GM18511 (cell line): ENCODE measurements at regions not wholly inside any gene's neighbourhood (a gene's known extent, or its start where the extent isn't known, plus 50 kb on each side); places are given as distances from the start of the nearest gene placed in this dataset.
"Not testable (repeated sequence)": the region's sequence is repeated elsewhere in the genome, so short reads cannot be mapped to it uniquely, and the experiment has no call there.

ENCODE experiments used
- ATAC-seq: cut with Tn5 transposase; IDR thresholded peaks from one replicate; pipeline ENCODE4 v1.9.1; 2021; ENCODE audit warnings: mild to moderate bottlenecking, moderate library complexity; ENCODE audit not compliant: unreplicated experiment

DNA sequence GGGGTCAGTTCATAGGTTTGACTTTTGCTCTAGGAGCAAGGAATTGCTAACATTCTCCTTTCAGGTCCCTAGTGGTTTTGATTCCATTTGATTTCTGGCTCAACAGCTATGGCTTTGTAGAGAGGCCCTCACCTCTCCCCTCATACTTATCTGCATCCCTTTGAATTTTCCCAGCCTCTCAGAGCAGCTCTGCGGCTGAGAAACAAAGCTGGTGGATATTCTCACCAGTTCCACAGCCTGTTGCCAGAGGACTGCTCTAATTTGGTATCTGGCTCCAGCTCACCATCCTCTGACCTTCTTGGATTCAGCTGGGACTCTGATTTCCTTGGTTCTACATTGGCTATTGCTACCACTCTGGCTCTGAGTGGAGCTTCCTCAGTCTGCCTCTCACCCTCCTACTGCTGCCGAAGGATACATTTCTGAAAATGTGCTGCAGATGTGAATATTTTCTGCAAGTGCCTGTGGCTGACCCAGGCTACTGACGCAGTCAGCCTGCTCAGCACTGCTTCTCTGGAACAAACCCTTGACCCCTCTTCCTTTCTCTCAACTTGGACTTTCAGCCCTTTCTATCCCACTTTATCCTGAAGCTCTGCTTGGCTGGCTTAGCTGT is 110.9 kb upstream of the ENPEP start:
- ATAC-seq = no peak

DNA sequence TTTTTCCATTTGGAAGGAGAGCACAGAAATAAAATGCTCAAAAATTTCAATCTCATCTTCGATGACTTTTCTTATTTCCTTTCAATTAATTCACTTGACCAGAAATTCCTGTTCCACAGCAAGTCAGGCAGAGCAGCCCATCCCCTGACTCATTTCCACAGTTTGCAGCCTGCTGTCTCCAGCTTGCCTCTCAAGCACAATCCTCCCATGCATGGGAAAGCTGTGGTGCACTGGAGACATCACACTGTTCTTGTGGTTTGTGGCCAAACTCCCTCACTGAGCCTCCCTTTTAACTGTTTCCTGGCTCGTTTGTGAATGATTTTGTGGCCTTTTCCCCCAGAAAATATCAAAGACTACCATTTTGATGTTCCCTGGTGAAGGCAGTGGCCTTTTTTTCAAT is 114.0 kb upstream of the ENPEP start:
- ATAC-seq = no peak

DNA sequence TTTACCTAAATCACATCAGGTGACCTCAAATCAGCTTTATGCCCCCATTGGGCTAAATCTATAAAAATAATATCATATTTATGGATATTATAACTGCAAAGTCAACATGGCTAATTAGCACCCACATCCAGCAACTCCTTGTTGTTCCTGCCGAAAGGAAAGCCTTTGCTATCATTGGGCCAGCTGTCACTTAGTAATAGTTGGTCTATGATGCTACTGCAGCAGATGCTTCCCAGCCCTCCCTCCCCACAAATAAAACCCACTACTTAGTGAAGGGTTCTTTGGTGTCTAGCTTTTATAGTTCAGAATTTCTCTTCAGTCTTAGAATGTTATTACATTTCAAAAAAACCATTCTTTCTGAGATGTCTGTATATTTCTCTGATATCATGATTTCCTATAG is 116.9 kb upstream of the ENPEP start:
- no peak for ATAC-seq

DNA sequence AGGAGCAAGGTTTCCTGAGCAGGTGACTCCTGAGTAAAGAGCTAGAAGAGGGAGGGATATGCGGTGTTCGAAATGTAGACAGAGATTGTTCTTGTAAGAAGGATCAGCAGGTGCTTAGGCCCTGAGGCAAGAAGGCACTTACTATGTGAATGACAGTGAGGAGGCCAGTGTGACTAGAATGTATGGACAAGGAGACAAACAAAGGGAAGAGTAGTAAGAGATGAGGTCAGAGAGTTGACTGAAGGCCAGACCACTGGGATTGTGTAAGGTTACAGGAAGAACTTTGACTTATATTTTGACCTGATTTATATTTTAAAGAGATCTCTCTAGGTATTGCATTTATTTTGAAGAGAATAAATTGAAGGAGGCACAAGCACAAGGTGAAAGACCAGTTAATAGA is 118.4 kb upstream of the ENPEP start:
- ATAC-seq = no peak

DNA sequence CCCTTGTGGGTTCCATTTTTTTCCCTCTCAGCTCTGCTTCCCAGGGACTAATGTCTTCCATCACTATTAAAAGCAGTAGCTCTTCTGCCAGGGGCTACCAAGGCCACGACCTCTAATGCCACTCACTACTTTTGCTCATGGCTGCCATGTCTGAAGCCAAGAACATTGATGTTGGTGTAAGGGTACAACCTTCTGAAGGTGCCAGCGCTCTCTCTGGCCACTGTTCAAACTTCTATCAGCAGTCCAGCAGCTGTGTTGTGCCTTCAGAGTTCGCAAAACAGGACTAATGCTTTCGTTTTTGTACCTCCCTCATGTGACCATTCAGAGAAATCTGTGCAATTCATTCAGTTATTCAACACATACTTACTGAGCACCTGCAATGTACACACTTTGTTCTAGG is 121.5 kb upstream of the ENPEP start:
- ATAC-seq = no peak

DNA sequence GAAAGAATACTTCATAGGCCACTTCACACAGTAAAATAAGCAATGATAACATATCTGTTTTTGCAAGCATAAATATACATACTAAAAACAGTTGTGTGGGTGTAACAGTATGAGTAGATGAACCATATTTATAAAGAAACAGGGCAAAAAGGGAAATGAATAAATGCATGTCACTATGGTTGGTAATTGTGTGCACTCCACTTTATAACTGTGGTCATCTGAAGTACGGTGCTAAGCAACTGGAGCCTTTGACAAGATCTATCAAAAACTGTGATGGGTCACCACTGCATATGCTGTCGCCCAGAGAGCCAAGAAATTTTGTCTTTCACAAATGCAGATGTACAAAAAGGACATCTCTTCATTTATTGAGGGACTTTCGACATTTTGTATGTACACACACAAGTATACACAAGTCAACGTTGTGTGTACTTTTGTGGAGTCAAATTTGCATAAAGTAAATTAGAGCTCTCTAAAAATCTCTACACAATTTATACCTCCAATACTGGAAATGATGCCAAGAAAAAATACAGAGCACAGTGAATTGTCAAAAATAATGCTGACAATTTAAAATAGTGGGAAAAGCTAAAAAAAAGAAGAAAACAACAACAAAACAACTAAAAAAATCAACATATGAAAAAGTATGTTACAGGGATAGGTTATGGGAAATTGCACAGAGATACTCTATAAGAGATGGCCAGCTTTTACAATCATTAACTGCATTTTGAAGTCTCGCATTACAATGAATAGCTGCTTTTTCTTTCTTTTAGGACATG is 123.1 kb upstream of the ENPEP start:
- no peak for ATAC-seq

DNA sequence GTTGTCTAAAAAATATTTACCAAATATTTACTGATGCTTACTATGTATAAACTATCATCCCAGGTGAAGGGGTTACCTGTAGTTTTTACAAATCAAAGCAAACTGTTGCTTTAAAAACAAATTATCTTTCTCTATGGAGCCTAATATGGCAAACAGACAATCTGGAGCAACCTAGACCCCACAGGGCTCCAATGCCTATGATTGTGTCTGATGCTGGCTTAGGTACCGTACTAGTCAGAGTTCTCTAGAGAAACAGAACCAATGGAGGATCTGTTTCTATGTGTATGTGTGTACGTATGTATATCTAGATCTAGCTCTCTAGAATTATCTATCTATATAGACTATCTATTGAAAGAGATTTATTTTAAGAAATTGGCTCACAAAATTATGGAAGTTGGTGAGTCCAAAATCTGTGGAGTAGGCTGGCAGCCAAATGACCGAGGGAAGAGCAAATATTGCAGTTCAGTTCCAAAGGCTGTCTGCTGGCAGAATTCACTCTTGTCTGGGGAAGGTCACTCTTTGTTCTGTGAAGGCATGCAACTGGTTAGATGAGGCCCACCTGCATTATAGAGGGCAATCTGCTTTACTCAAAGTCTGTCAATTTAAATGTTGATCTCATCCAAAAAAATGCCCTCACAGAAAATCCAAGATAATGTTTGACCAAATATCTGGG is 127.1 kb upstream of the ENPEP start:
- no peak for ATAC-seq

DNA sequence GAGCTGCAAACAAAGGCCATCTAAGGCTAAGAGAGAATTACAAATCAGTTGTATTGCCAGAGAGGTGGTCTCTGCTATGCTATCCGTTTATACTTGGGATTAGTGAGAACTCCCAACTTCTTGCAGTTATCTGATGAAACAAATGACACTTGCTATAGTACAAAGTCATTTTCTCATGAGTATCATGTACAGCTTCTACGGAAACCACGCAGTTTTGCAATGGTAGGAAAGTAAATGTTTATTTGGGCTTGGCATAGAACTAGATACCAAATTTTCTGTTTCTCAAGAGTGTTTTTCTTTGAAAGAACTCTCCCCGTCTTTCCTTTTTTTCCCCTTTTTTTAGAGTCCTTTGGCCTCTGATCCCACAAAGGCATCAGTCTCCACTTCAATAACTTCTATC is 128.2 kb upstream of the ENPEP start:
- ATAC-seq = no peak

DNA sequence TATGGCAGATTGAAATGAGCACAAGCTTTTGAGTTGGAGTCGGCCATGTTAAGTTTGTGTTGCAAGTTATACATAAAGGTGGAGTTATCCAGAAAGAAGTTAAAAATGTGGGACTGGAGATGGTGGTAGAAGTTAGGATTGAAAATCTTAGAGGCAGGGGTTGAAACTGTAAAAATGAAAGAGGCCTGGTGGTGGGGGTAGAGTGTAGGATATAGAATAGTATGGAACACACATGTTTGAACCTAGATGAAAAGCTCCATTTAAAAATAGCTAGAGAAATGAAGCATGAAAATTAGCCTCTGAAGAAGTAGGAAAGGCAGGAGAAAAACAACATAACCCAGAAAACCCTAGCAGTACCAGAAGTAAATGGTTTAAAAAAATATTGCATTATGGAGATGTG is 131.8 kb upstream of the ENPEP start:
- ATAC-seq = no peak

DNA sequence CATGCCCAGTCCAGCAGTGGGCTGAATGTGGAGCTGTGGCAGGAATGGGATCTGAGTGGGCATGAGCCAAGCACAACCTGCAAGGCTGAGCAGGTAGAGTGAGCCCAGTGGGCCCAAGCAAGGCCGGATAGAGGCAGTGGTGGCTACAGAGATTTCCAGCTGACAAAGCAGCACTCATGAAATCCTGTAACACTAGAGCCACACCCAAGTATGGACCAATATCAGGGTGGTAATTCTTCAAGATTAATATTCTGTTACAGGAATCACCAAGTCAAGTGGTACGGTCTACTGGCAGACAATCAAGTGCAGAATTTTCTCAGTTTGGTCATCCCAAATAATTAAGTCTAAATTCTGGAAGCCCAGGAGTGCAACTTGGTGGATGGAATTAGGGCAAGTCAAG is 132.4 kb upstream of the ENPEP start:
- ATAC-seq = no peak

DNA sequence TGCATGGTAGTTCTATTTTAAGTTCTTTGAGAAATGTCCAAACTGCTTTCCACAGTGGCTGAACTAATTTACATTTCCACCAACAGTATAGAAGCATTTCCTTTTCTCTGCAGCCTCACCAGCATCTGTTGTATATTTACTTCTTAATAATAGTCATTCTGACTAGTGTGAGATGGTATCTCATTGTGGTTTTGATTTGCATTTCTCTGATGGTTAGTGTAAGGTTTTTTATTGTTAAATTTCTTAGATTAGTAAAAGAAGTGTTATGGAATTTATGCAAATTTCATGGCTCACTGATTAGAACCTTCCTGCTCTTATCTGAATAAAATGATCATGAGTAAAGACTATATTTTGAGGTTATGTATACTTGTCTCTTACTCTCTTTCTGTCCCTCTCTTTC is 134.8 kb upstream of the ENPEP start:
- peak; percentile 90 for ATAC-seq

DNA sequence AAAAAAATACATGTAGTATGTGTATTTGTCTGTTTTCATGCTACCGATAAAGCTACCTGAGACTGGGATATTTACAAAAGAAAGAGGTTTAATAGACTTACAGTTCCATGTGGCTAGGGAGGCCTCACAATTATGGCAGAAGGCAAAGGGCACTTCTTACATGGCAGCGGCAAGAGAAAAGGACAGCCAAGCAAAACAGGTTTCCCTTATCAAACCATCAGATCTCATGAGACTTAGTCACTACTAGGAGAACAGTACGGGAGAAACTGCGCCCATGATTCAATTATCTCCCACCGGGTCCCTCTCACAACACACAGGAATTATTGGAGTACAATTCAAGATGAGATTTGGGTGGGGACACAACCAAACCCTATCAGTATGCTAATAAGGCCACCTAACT is 137.0 kb upstream of the ELOVL6 start:
- no peak for ATAC-seq

DNA sequence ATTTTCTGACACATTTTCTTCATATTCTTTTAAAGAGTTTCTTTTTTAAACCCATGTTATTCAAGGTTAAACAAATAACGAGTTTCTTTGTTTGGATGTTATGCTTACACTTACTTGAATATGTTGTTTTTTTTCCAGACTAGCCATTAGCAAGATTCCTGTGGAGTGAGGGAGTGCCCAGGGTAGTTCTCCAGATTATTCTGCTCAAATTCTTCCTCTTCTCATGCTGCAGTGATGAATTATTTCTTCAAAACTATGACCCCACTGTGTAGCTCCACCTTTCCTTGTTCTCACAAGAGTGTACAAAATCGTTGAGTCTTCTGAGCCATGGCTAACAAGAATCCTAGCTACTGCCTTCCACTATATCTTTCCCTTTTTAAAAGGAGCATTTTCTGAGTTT is 134.1 kb upstream of the ELOVL6 start:
- ATAC-seq = no peak

DNA sequence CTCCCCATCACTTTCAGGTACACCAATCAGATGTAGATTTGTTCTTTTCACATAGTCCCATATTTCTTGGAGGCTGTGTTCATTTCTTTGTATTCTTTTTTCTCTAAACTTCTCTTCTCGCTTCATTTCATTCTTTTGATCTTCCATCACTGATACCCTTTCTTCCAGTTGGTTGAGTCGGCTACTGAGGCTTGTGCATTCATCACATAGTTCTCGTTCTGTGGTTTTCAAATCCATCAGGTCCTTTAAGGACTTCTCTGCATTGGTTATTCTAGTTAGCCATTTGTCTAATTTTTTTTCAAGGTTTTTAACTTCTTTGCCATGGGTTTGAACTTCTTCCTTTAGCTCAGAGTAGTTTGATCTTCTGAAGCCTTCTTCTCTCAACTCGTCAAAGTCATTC is 128.0 kb upstream of the ELOVL6 start:
- ATAC-seq = not testable (repeated sequence)

DNA sequence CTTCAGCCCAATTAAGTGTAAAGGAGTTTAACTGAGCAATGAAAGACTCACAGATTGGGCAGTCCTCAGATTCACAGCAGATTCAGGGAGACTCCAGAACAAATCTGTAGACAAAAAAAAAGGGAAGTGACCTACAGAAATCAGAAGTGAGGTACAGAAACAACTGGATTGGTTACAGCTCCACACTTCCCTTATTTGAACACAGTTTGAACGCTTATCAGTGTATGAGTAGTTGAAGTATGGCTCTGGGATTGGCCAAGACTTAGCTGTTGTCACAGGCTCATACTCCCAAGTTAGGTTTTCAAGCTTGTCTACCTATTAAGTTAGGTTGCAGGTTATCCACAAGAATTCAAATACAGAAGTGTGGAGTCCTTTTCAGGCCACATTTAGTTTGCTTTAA is 112.4 kb upstream of the ELOVL6 start:
- ATAC-seq = peak; percentile 70

DNA sequence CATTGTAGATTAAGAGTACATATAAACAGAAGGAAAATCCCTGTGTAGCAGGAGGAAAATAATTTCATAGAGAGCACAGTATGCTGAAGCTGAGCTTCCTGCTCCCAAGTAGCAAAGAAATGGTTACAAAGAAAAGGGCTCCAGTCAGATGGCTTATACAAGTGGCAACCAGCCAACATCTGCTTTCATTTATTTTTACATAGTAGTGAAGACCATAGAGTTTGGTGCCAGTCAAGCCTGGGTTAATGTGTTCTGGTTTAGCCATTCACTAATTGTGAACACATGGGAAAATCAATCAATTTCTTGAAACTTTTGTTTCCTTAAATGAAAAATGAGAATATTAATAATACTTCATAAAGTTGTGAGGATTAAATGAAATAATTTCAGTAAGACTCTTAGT is 111.3 kb upstream of the ELOVL6 start:
- ATAC-seq = no peak

DNA sequence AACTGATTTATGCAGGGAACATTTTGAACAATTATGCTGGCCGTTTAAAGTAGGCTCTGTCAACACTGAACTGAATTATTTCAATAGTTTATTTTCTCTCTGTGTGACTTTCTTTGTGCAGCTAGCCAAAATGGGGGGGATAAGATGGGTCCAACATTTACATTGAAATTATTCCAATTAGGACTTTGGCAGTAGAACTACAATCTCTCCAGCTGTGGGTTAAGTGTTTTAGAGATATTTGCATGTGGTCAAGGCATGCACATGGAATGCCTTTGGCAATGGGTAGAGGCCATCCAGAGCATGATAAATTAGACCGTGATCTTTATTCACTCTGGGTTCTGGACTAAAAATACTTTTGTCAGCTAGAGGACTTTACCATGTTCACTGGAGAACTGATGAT is 107.9 kb upstream of the ELOVL6 start:
- no peak for ATAC-seq

DNA sequence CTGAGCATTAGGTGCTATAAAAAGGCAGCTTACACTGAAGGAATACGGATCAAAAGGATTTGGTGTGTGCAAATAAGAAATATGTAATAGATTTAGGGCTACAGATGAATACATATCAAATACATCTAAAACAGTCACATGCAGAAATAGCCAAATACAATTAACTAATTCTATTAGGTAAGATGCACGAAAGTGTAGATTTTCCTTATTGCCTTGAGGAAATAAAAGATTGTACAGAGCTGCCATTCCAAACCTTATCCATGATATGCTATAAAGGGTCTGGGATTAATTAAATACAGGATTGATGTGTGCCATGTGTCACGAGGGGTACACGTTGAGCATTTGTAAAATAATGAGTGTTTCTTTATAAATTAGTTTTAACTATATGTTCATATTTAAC is 107.0 kb upstream of the ELOVL6 start:
- ATAC-seq = no peak

DNA sequence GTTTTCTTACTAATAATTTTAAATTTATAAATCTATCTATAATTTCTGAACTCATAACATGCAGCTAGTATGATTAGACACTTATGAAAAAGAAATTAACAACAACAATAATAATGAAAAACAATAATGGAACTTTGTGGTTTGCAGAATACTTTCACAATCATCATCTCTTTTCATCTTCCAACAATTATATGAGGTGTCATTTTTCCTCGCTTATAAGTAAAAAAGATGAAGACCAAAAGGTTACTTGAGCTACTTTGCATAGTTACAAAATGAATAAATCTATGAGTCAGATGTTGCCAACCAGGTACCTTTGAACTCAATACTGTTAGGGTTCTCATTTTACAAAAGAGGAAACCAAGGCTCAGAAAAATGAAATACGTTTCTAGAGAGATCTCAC is 98.5 kb upstream of the ELOVL6 start:
- peak; percentile 91 for ATAC-seq

DNA sequence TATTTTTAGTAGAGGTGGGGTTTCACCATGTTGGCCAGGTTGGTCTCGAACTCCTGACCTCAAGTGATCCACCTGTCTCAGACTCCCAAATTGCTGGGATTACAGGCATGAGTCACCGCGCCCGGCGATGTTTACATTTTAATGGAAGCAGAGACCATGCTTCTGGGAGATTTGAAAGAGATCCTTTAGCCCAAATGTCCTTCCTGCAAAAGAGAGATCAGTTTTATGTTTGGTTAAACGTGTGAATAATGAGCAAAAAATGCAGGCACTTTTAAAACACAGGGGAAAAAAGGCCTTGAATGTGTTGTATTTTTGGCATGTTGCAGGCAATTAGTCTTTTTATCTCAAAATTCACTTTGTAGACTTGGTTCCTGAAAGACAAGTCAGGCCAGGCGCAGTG is 95.8 kb upstream of the ELOVL6 start:
- ATAC-seq = no peak

DNA sequence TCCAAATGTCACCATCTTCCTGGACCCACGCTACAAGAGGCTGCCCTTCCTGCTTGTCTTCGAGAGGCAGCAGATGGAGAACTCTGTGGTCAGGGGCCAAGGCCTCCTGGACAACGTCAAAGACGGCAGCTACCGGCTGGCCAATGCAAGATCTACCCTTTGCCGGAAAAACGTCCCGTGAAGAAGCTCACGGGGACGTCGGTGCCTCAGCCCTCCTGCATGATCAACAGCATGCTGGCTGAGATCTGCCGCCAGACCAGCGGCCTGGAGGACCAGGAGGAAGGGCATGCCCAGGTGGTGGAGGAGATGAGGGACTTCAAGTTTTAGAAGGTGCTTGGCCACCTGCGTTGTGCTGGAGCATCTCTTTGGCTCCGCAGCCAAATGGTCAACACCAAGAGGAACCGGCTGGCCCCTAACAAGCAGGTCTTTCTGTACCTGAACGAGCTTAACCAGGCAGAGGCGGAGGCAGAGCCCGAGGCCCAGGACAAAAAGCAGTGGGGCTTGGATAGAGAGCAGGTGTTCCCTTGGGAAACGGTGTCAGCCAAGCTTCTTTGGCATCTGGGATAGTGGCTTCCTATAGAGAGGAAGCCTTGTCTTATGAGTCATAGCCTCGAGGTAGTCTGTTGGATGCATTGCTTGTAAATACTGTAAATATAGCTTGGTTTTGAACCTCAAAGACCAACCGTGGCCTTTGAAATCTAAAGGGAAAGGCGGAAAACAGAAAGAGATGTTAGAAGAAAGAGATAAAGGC is 94.8 kb upstream of the ELOVL6 start:
- ATAC-seq = no peak

DNA sequence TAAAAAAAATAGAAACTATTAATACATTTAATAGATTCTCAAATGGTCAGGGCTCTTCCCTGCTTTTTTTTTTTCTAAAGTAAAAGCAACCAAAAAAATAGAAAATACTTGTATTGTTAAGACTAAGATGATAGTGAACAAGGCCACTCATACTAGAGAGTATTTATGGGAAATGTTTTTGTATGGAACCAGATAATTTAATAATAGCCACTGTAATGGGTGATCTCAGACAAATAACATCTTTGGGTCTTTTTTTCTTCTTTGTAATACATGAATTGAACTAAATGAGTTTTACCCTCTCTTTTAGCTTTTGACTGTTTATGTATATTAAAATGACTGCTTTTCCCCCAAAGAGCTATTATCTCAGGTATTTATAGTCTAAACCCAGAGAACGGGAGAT is 92.1 kb upstream of the ELOVL6 start:
- ATAC-seq = no peak
